ENCODE measurements at regions not wholly inside any gene's neighbourhood (a gene's known extent, or its start where the extent isn't known, plus 50 kb on each side); places are given as distances from the start of the nearest gene placed in this dataset.

- DNase-seq: no peak
These were observed 65.7 kb upstream of the KCNIP4 start for GRCh38 chr4:22014222-22014741.

- no peak for DNase-seq
These were observed 55.3 kb upstream of the KCNIP4 start for GRCh38 chr4:22003878-22004277.
